ENCODE measurements at regions not wholly inside any gene's neighbourhood (a gene's known extent, or its start where the extent isn't known, plus 50 kb on each side); places are given as distances from the start of the nearest gene placed in this dataset.

GRCh38 chr2:2871480-2872308 lies 505.9 kb downstream of the EIPR1 start:
- no peaks in the 10 kb centered on the region for H3K9me3 ChIP-seq
- 88 to 91% methylated on average over 22 of the region's 22 CpGs for WGBS, 2 donors
- DNase-seq = peak in 1 of 2 donors; percentile 56
- H3K4me1 ChIP-seq = no peaks in the 10 kb centered on the region
- no peak for ATAC-seq (ENCODE audit: low FRiP score in 2 of 2)
- no peaks in the 10 kb centered on the region for H3K36me3 ChIP-seq
- H3K4me3 ChIP-seq = no peak overlapping the region
- no peak overlapping the region for H3K27ac ChIP-seq
- H3K27me3 ChIP-seq = no peaks in the 10 kb centered on the region
- TF ChIP-seq EP300 (IDR thresholded peaks at IDR 0.05) (no peak), POLR2A (IDR thresholded peaks at IDR 0.05) (no peak), CTCF (IDR thresholded peaks at IDR 0.05) (no peak), POLR2AphosphoS5 (IDR thresholded peaks at IDR 0.05) (no peak)

- Histone ChIP-seq H3K4me3 (no peak overlapping the region), H3K4me1 (no peaks in the 10 kb centered on the region), H3K27ac (no peak overlapping the region), H3K9me3 (no peaks in the 10 kb centered on the region), H3K36me3 (no peaks in the 10 kb centered on the region), H3K27me3 (no peaks in the 10 kb centered on the region)
- no peak for ATAC-seq (ENCODE audit: low FRiP score in 2 of 2)
- no peak for TF ChIP-seq POLR2A (IDR thresholded peaks at IDR 0.05)
- no peak for TF ChIP-seq CTCF (IDR thresholded peaks at IDR 0.05)
- TF ChIP-seq EP300 (IDR thresholded peaks at IDR 0.05) = no peak
- TF ChIP-seq POLR2AphosphoS5 (IDR thresholded peaks at IDR 0.05) = no peak
- WGBS, 2 donors = 60 to 89% methylated on average over 5 of the region's 5 CpGs
- no peak for DNase-seq
These were observed 507.5 kb downstream of the EIPR1 start for GRCh38 chr2:2870106-2870505.

GRCh38 chr2:2869553-2869952 lies 508.1 kb downstream of the EIPR1 start:
- WGBS, 2 donors = 83% methylated on average over 9 of the region's 9 CpGs

GRCh38 chr2:2868085-2868484 lies 509.5 kb downstream of the EIPR1 start:
- WGBS, 2 donors = 49 to 70% methylated on average over 2 to 9 of the region's 9 CpGs
- Histone ChIP-seq H3K4me3 (no peak overlapping the region), H3K27me3 (no peaks in the 10 kb centered on the region), H3K4me1 (peaks cover 0 to 7% (median 0%) of the 10 kb centered on the region in 4 donors), H3K36me3 (no peaks in the 10 kb centered on the region), H3K27ac (no peak overlapping the region), H3K9me3 (no peaks in the 10 kb centered on the region)
- ATAC-seq (ENCODE audit: low FRiP score in 2 of 2) (no peak), DNase-seq (peak in 1 of 2 donors; percentile 51)
- TF ChIP-seq EP300 (IDR thresholded peaks at IDR 0.05) = no peak
- no peak for TF ChIP-seq POLR2AphosphoS5 (IDR thresholded peaks at IDR 0.05)
- no peak for TF ChIP-seq CTCF (IDR thresholded peaks at IDR 0.05)
- TF ChIP-seq POLR2A (IDR thresholded peaks at IDR 0.05) = no peak

More at GRCh38 chr2:2869553-2869952, 508.1 kb downstream of the EIPR1 start:
- no peaks in the 10 kb centered on the region for H3K27me3 ChIP-seq
- H3K27ac ChIP-seq = no peak overlapping the region
- DNase-seq (no peak), ATAC-seq (ENCODE audit: low FRiP score in 2 of 2) (no peak)
- H3K9me3 ChIP-seq = no peaks in the 10 kb centered on the region
- H3K36me3 ChIP-seq = no peaks in the 10 kb centered on the region
- TF ChIP-seq POLR2AphosphoS5 (IDR thresholded peaks at IDR 0.05) (no peak), CTCF (IDR thresholded peaks at IDR 0.05) (no peak)
- H3K4me3 ChIP-seq = no peak overlapping the region
- no peaks in the 10 kb centered on the region for H3K4me1 ChIP-seq
